Osteoblast (primary cell): ENCODE measurements at regions not wholly inside any gene's neighbourhood (a gene's known extent, or its start where the extent isn't known, plus 50 kb on each side); places are given as distances from the start of the nearest gene placed in this dataset.

Source experiments
- DNase-seq: peaks from one replicate; pipeline ENCODE4 v3.0.0; 2011; ENCODE audit warnings: low spot score, mixed read lengths; ENCODE audit not compliant: insufficient read length; ENCODE audit errors: missing footprints
- H2AFZ ChIP-seq: 2 replicates; pipeline ENCODE4 v1.6.0; 2011; ENCODE audit warnings: mild to moderate bottlenecking, low read length
- H3K27ac ChIP-seq: 2 replicates; pipeline ENCODE4 v1.5.1; 2011; ENCODE audit warnings: mild to moderate bottlenecking, low read depth, low read length, moderate library complexity
- H3K27me3 ChIP-seq: 2 replicates; pipeline ENCODE4 v1.6.0; 2012; ENCODE audit warnings: mild to moderate bottlenecking, control low read depth, inconsistent platforms, low read length, moderate library complexity; ENCODE audit not compliant: insufficient read depth
- H3K36me3 ChIP-seq: 2 replicates; pipeline ENCODE4 v1.5.1; 2011; ENCODE audit warnings: mild to moderate bottlenecking, low read length, control low read depth, moderate library complexity; ENCODE audit not compliant: insufficient read depth
- H3K4me1 ChIP-seq: 2 replicates; pipeline ENCODE4 v1.5.1; 2011; ENCODE audit warnings: mild to moderate bottlenecking, low read length, control low read depth, moderate library complexity; ENCODE audit not compliant: insufficient read depth
- H3K4me2 ChIP-seq: 2 replicates; pipeline ENCODE4 v1.6.0; 2011; ENCODE audit warnings: mild to moderate bottlenecking, low read length; ENCODE audit not compliant: insufficient read depth
- H3K4me3 ChIP-seq: fragments of 200-600 bp; sonication (generic); 3 replicates; pipeline ENCODE4 v1.5.1; 2012; ENCODE audit warnings: mild to moderate bottlenecking, low read length, inconsistent platforms; ENCODE audit not compliant: insufficient read depth
- H3K79me2 ChIP-seq: 2 replicates; pipeline ENCODE4 v1.6.0; 2012; ENCODE audit warnings: mild to moderate bottlenecking, low read length, control low read depth, inconsistent platforms; ENCODE audit not compliant: insufficient read depth
- H3K9me3 ChIP-seq: 2 replicates; pipeline ENCODE4 v1.5.1; 2011; ENCODE audit warnings: low read depth, low read length, control low read depth
- H4K20me1 ChIP-seq: 2 replicates; pipeline ENCODE4 v1.6.0; 2012; ENCODE audit warnings: mild to moderate bottlenecking, low read length, control low read depth; ENCODE audit not compliant: insufficient read depth
- TF ChIP-seq, protein P1 (sequence below): IDR thresholded peaks from 2 replicates; pipeline ENCODE4 v1.5.1; 2011; ENCODE audit warnings: mild to moderate bottlenecking, low read depth, low read length, moderate library complexity; ENCODE audit errors: extremely low read depth

GRCh38 chr3:65070968-65071367 is 383.2 kb upstream of the ADAMTS9 start:
- Histone ChIP-seq H3K4me3 (no peak overlapping the region), H4K20me1 (no peaks in the 10 kb centered on the region), H3K36me3 (no peaks in the 10 kb centered on the region), H3K27me3 (no peaks in the 10 kb centered on the region), H3K9me3 (no peaks in the 10 kb centered on the region), H3K4me1 (no peaks in the 10 kb centered on the region), H3K4me2 (no peak overlapping the region), H2AFZ (no peak overlapping the region), H3K27ac (no peak overlapping the region), H3K79me2 (no peaks in the 10 kb centered on the region)
- TF ChIP-seq, protein P1, sequence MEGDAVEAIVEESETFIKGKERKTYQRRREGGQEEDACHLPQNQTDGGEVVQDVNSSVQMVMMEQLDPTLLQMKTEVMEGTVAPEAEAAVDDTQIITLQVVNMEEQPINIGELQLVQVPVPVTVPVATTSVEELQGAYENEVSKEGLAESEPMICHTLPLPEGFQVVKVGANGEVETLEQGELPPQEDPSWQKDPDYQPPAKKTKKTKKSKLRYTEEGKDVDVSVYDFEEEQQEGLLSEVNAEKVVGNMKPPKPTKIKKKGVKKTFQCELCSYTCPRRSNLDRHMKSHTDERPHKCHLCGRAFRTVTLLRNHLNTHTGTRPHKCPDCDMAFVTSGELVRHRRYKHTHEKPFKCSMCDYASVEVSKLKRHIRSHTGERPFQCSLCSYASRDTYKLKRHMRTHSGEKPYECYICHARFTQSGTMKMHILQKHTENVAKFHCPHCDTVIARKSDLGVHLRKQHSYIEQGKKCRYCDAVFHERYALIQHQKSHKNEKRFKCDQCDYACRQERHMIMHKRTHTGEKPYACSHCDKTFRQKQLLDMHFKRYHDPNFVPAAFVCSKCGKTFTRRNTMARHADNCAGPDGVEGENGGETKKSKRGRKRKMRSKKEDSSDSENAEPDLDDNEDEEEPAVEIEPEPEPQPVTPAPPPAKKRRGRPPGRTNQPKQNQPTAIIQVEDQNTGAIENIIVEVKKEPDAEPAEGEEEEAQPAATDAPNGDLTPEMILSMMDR, result no peak
- DNase-seq, result no peak

DNA sequence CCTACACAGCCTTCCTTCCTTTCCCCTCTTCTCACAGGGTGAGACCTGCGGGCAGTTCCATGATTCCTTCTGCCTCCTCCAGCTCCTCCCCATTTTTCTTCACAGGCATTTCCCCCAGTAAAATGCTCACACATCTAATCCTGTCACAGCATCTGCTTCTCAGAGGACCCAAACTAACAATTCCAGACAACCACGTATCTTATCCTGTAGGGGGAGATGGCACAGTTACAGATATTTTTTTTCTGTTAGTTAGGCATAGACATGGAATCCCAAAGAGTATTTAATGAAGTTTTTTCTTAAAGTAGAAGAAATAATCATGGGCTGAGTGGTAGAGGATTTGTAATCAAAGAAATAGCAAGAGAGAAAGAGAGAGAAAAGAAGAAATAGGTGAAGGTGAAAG is 373.1 kb upstream of the ADAMTS9 start:
- no peaks in the 10 kb centered on the region for H3K79me2 ChIP-seq
- H2AFZ ChIP-seq, result no peak overlapping the region
- DNase-seq, result no peak
- no peaks in the 10 kb centered on the region for H3K4me1 ChIP-seq
- no peaks in the 10 kb centered on the region for H3K27me3 ChIP-seq
- H3K4me2 ChIP-seq, result no peak overlapping the region
- no peaks in the 10 kb centered on the region for H3K36me3 ChIP-seq
- H3K4me3 ChIP-seq, result no peak overlapping the region
- H3K9me3 ChIP-seq, result no peaks in the 10 kb centered on the region
- no peaks in the 10 kb centered on the region for H4K20me1 ChIP-seq
- TF ChIP-seq, protein P1, result no peak
- H3K27ac ChIP-seq, result no peak overlapping the region

- Histone ChIP-seq H4K20me1 (no peaks in the 10 kb centered on the region), H3K4me1 (no peaks in the 10 kb centered on the region), H3K27ac (no peak overlapping the region), H3K27me3 (no peaks in the 10 kb centered on the region), H3K36me3 (no peaks in the 10 kb centered on the region), H3K4me3 (no peak overlapping the region), H2AFZ (no peak overlapping the region), H3K4me2 (no peak overlapping the region), H3K9me3 (no peaks in the 10 kb centered on the region), H3K79me2 (no peaks in the 10 kb centered on the region)
- DNase-seq, result peak; percentile 4
- TF ChIP-seq, protein P1, result no peak
These were observed 364.3 kb upstream of the ADAMTS9 start for GRCh38 chr3:65052101-65052500.

DNA sequence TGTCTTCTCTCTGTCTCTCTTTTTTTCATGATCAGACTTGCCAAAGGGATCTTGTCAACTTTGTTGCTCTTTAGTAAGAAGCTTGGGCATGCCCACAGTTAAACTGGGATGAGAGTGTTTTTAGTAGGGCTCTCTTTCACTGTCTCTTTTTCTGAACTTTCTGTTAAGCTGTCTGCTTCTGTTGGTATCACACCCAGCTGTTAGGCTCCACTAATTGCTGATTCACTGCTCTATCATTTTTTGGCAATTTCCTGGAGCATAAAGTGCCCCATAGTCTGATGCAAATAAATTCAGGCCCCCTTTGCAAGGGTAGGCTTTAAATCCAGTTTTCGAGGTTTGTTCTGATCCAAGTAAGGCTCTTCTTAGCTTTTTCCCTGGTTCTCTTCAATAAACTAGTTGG is 360.4 kb upstream of the ADAMTS9 start:
- Histone ChIP-seq H3K79me2 (no peaks in the 10 kb centered on the region), H4K20me1 (no peaks in the 10 kb centered on the region), H3K27me3 (no peaks in the 10 kb centered on the region), H3K4me3 (no peak overlapping the region), H3K4me1 (no peaks in the 10 kb centered on the region), H3K36me3 (no peaks in the 10 kb centered on the region), H3K27ac (no peak overlapping the region), H2AFZ (no peak overlapping the region), H3K4me2 (no peak overlapping the region), H3K9me3 (no peaks in the 10 kb centered on the region)
- TF ChIP-seq, protein P1, result no peak
- peak; percentile 57 for DNase-seq
